AG20443 (cell line): ENCODE measurements at regions not wholly inside any gene's neighbourhood (a gene's known extent, or its start where the extent isn't known, plus 50 kb on each side); places are given as distances from the start of the nearest gene placed in this dataset.
"Not testable (repeated sequence)": the region's sequence is repeated elsewhere in the genome, so short reads cannot be mapped to it uniquely, and the experiment has no call there.

Experiments
- DNase-seq: peaks from one replicate; pipeline ENCODE4 v3.0.0; 2012; ENCODE audit warnings: low spot score, mixed read lengths

DNA sequence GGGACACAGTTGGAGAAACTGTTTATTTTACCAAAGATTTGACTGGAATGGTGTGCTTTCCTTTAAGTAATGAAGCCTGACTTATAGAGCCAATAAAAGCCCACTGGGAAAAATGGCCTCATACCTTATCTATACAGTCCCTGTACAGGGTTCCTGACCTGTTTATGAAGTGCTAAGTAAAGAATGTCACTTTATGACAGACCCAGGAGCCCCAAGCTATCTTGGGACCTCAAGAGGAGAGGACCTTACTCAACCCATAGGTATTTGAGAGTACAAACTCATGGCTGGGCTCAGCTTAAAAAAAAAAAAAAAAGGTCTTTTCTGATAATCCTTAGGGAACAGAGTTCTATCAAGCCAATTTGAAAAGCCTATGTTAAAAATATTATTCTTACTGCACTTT, 1389.3 kb downstream of the RAPGEF2 start:
- DNase-seq, result no peak

DNA sequence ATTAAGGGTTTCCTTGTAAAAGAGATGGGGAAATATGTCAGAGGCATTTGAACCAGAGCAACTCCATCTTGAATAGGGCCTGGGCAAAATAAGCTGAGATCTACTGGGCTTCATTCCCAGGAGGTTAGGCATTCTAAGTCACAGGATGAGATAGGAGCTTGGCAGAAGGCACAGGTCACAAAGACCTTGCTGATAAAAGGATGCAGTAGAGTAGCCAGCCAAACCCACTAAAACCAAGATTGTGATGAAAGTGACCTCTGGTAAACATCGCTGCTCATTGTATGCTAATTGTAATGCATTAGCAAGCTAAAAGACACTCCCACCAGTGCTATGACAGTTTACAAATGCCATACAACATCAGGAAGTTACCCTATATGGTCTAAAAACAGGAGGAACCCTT, 1390.3 kb downstream of the RAPGEF2 start:
- no peak for DNase-seq

DNA sequence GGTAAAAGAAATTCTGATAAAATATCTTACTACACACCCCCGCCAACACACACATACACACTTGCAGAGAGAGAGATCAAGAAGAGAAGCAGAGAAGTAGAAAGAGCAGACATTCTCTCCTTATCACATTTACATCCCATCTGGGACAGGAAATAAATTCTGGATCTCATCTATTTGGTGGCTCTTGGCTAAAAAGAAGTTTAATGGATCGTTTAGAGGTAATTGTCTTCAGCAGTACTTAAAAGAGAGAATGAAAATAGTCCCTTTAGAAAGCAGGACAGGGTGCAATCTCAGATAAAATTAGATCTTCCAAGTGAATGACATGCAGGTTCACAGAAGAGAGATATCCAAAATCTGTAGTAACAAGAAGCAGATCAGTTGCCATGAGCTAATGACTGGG, 1392.5 kb downstream of the RAPGEF2 start:
- no peak for DNase-seq

DNA sequence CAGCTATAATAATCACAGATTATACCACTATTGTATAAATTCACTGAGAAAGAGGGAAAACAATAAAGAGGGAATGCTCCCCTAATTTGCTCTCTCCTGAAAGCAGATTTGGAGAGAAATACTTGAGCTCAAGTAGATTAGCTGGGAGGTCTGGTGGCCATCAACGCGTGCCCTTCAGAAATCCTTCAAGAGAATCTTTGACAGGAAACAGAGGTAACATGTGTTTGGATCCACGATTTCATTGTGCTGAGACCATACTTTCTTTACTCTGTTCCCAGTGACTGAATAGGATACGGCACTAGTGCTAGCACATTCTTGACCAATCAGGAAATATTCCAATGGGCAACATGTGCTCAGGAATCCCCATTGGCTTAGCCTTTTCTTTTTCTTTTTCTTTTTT, 1395.3 kb downstream of the RAPGEF2 start:
- no peak for DNase-seq

DNA sequence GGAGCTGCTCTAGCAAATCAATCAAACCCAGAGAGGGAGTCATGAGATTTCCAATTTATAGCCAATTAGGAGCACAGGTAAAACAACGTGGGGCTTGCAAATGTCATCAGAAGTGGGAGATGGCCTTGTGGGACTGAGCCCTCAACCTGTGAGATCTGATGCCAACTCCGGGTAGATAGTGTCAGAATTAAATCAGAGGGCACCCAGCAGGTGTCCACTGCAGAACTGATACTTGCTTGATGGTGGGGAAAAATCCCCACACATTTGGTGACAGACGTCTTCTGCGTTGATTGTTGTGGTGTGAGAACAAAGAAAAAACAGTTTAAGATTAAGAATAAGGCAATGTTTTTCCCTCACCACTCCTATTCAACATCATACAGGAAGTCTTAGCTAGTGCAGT, 1402.8 kb downstream of the RAPGEF2 start:
- DNase-seq, result no peak

DNA sequence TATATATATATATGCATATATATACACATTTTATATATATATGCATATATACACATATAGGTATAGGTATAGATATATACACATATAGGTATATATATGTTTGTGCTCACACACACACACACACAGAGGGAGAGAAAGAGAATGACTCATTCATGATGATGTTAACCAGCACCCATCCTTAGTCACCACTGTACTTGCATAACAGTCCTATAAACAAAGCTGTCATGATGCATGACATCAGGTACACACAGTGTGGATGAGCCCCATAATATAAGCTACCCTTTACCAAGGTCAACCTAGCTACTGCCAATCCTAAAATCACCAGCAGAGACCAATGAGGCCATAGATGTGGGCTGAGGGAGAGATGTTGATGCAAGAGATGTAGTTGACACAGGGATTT, 1408.0 kb downstream of the RAPGEF2 start:
- DNase-seq, result no peak

DNA sequence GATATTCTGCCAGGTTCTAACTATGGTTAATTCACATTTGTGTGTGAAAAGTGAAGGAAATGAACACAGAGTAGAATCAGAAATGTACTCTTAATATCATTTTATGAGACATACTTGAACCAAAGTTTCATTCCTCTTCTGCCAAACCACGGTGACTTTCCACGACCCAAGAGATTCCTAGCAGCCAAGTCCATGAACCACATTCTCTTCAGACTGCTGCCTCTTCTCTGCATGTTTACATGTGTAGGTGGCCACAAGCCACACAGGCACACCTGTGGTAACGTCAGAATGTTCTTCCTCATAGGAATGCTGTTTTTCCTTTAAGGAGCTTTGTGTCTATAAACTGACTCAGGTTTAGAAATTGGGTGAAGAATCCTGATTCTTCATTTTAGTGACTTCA, 1411.2 kb downstream of the RAPGEF2 start:
- DNase-seq, result no peak

DNA sequence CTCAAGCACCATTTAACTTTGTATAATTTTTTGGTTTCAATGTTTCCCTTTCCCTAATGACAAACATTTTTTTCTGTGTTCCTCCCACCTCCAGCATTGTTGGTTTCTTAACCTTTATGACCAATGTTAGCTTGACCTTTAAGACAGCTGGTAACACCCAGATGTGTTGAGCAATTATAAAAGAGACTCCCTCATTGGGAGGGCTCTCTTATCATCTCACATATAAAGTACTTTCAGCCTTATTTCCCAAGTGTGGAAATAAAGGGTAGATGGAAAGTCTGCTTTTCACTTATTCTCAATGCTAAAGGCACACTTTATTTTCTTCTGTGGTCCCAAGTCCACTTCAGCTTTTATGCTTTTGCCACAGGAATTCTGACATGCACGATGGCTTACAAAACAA, 1420.4 kb downstream of the RAPGEF2 start:
- no peak for DNase-seq

DNA sequence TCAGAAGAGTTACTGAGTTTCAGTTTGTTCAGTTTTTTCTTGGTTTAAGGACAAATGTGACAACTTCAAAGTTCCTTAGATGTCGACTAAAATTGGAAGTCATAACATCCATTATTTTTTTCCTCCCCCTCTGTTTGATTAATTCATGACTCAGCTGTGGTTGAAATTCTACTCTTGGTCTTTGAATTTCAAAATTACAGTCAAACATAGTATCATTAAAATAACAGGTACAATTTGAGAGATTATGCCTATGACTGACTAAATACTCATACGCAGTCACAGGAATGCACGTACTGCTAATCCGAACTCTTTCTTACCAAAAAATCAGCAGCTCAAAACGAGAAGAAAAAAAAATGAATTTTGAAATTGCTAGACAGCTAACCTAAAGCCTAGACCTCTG, 1434.8 kb downstream of the RAPGEF2 start:
- no peak for DNase-seq

DNA sequence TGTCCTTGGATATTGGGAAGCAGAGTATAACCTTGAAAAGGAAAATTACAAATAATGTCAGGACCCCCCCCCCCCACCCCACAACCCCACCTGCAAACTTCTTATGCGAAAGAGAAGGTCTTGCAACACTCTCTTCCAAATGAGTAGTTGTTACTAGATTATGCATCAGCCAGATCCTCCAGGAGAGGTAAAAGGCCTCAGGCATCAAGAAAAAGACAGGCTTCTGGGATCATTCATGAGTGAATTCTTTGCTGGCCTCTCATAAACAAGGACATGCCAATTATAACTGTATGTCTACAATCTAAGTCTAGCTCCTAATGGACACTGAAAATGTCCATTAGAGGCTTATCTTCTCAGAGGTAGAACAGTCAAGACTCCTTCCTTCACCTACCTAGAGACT, 1443.3 kb downstream of the RAPGEF2 start:
- DNase-seq, result no peak

DNA sequence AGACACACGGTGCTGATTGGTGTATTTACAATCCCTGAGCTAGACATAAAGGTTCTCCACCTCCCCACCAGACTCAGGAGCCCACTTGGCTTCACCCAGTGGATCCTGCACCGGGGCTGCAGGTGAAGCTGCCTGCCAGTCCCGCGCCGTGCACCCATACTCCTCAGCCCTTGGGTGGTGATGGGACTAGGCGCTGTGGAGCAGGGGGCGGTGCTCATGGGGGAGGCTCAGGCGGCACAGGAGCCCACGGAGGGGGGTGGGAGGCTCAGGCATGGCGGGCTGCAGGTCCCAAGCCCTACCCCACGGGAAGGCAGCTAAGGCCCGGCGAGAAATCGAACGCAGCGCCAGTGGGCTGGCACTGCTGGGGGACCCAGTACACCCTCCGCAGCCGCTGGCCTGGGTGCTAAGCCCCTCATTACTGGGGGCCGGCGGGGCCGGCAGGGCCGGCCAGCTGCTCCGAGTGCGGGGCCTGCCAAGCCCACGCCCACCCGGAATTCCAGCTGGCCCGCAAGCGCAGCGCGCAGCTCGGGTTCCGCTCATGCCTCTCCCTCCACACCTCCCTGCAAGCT, 1447.2 kb downstream of the RAPGEF2 start:
- not testable (repeated sequence) for DNase-seq

DNA sequence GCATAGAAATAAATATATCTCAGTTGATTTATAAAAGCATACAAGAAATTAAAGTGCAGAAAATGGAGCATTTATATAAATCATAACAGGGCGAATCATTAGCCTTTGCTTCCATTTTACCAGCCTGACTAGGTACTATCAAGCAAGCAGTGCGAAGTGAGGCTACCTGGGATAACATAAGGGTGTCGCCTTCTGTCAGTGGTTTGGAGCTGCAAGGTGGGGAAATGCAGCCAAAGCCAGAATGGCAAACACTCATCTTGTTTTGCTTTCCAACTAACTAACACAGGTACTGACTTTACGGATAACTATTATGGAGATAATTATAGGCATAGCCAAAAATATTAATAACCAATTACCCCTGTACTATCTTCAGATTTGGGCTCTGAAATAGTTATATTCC, 1459.8 kb downstream of the RAPGEF2 start:
- DNase-seq, result no peak

DNA sequence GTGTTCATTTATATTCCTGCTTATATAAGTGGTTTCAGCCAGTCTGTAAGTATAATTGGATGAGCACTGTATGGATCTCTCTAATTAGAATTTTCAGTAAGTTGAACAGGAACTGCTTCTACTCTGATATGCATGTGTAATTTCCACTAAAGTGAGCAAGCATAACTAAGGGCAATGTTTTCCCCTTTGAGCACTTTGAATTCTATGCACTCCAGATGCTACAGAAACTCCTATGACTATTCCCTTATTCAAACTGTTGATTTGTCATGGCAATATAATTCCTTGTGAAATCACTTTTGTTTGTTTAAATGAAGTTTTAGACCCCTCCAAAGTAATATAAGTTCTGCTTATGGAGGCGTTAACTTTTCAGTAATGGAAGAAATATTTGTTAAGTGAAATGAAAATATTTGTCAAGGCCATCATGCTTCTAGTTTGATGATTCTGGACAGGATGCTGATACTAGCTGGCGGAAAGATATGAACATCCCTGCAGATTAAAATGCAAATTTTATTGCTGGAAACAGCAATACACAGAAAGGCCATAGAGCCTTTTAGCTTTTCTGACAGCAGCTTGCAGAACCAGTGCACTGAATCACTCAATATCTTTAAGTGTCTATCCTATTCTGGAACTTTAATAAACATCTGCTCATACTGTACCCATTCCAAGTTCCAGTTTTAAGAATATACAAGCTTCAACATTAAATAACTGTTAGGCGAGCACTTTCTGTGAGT, 1460.8 kb downstream of the RAPGEF2 start:
- no peak for DNase-seq

DNA sequence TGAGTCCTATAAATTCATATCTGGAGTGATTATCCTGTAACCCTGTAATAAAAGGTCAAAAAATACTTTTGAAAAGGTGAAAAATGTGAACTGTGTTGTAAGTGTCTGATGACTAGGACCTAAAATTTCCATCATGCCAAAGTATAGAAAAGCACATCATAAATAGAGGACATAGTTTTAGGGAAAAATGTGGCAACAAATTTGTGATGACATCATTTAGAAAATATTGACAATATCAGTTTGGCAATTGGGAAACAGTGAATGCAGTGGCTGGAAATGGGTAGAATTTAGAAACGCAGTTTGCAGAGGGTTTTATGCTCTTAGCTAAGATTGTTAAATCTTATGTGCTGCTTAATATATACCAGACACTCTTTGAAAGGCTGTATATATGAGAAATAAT, 1464.8 kb downstream of the RAPGEF2 start:
- DNase-seq, result no peak

DNA sequence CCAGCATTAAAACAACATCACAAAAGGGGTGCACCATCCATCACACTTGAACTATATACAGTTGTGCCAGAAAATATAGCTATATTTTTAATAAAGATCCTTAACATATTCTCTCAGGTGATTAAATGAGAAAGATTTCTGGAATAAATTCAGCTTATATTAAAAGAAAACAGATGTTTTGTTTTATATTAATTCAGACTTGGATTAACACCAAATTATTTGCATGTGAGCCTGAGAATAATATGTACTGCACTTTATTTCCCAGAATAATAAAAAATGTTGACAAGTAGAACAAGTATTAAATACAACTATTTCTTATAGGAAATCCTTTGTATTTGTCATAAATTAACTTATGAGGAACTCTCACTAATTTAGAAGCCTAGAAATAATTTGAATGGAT, 1467.4 kb downstream of the RAPGEF2 start:
- DNase-seq, result no peak

DNA sequence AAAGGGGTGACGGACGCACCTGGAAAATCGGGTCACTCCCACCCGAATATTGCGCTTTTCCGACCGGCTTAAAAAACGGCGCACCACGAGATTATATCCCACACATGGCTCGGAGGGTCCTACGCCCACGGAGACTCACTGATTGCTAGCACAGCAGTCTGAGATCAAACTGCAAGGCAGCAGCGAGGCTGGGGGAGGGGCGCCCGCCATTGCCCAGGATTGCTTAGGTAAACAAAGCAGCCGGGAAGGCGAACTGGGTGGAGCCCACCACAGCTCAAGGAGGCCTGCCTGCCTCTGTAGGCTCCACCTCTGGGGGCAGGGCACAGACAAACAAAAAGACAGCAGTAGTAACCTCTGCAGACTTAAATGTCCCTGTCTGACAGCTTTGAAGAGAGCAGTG, 1471.4 kb downstream of the RAPGEF2 start:
- not testable (repeated sequence) for DNase-seq

DNA sequence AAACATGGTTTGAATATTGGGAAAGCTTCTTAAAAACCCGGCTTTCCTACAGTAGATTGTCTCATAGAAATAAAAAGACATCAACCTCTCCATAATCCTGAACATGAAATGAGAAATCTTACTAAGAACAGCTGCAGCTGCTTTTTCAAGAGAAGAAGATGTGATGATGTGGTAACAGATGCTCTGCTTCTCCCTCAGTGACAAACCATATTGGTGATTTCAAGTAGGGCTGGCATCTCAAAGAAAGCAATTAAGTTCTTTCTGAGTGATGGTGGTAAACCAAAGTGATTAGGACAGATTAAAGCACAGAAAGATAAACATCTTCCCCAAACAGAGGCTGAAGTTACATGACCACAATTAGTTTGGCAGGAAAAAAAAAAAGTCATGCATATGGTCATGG, 1477.7 kb downstream of the RAPGEF2 start:
- DNase-seq, result no peak

DNA sequence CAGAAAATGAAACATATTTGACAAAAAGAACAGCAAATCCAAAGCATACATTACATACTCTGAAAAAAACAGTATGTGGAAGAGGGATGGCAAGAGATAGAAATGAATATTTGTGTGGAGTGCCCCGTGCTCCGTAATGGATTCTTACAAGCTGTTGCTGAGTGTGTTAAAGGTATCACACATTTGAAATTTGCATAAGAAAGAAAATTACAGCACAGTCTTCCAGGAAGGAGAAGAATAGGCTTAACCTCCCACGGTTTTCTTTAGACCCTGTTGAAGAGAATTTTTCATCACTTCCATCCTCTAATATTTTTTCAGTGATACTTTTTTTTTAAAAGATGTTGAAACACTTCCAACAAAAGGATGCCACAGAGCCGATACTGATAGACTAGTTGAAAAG, 1489.4 kb downstream of the RAPGEF2 start:
- DNase-seq, result no peak

DNA sequence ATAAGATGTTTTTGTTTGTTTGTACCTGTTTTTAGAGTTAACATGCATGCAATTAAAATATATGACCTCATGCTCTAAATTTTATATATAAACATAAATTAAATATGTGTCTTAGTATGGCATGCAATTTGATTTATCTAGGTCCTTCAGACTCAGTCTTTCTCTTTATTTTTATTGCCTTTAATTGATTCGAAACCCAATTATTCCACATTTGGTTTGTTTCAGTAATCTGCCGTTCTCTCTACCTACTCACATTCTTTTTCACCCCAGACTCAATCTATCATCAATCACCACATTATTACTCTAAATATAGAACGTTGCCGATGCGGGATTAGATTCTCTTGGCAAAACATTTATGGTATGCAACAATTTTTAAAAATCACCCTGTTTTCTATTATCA, 1492.8 kb downstream of the RAPGEF2 start:
- DNase-seq, result no peak

DNA sequence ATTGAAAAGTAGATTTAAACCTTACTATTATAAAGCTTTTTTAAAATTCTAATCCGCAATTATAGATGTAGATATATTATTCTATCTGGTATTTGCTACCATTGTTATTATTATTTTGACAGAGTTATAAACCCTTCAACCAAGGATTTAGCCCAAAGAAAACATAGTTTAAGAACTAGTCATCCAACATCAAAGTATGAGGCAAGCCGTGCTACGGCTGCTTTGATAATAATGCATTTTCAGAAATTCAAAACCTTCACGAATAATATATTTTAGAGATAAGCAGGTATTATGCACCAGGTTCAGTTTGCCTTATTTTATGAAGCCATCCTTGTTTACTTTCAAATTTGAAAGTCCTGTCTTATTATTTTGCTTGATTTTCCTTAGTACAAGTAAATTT, 1501.7 kb downstream of the RAPGEF2 start:
- DNase-seq, result no peak

DNA sequence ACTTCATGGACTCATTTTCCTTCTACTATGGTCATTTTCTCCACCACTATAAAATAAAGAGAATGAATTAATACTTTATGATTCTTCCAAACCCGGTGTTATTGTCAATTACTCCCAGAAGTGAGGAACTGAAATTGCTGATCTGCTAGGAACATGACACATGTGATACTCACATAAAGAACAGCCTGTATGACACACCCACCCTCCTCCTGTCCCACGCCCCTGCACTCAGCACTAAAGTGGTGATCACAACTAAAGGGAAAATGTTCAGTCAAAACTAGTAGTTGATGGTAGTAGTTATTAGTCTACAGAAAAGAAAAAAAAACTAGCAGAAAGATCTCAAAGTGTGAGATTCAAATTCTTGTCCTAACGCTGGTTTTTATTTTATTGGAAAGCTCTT, 1508.3 kb downstream of the RAPGEF2 start:
- no peak for DNase-seq

DNA sequence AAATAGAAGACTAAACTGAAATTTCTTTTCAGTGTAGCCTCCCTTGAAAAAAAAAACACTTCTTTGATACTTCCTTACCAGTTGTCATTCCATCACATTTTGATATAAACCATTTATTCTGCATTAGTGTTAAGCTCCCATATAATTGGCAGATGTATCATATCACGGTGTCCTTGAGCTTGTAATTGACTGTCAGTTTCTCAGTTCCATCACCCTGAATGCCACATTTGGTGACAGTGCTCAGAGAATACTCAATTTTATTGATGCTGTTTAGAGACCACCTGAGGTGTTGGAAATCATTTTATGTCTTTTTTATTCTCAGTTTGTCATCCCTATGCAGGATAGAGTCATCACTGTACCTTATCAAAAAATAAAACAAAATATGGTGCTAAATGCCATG, 1528.2 kb downstream of the RAPGEF2 start:
- DNase-seq, result no peak

DNA sequence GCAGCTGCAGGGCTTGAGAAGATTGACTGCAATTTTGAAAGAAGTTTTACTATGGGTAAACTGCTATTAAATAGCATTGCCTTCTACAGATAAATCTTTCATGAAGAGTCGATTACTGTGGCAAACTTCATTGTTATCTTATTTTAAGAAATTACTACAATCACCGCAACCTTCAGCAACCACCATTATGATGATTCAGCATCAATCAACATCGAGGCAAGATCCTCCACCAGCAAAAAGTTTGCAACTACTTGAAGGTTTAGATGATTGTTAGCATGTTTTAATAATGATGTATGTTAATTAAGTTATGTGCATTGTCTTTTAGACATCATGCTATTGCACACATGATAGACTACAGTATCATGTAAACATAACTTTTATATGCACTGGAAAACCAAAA, 1511.0 kb downstream of the FSTL5 start:
- DNase-seq, result no peak

DNA sequence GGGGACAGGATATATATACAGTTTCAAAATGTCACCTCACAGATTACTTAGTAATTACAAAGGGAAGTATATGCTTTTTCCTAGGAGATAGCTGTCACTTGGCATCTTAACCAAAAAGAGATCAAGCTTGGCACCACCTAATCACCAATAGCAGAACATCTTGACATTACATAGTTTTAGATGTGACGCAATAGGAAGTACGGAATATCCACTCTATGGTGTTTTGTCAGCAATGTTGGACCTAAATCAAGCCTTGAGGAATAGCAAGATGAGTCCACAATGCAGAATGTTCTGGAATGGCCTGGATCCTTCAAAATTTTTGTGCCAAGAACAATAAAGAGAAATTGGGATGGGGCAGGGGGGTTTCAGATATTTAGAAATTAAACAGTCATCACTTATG, 1488.2 kb downstream of the FSTL5 start:
- DNase-seq, result no peak
